ENCODE measurements at regions not wholly inside any gene's neighbourhood (a gene's known extent, or its start where the extent isn't known, plus 50 kb on each side); places are given as distances from the start of the nearest gene placed in this dataset.

- TF ChIP-seq CTCF (IDR thresholded peaks at IDR 0.05) (no peak), POLR2AphosphoS5 (IDR thresholded peaks at IDR 0.05) (no peak)
These were observed 531.2 kb upstream of the ZNF608 start for GRCh38 chr5:125277494-125278154.

Data from suprapubic skin (tissue), 3 donors.